ENCODE measurements at regions not wholly inside any gene's neighbourhood (a gene's known extent, or its start where the extent isn't known, plus 50 kb on each side); places are given as distances from the start of the nearest gene placed in this dataset.
"Not testable (repeated sequence)": the region's sequence is repeated elsewhere in the genome, so short reads cannot be mapped to it uniquely, and the experiment has no call there.

DNA sequence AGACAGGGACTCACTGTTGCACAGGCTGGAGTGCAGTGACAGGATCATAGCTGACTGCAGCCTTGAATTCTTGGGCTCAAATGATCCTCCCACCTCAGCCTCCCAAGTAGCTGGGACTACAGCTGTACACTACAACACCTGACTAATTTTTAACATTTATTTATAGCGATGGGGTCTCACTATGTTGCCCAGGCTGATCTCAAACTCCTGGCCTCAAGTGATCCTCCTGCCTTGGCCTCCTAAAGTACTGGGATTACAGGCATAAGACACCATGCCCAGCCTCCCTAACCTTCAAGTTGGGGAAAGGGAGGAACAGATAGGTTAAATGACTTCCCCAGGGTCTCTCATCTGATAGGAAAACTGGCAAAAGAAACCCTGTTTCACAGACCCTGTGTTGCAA, 919.5 kb downstream of the TYW1 start:
- not testable (repeated sequence) for DNase-seq (ENCODE audit: low spot score)

DNA sequence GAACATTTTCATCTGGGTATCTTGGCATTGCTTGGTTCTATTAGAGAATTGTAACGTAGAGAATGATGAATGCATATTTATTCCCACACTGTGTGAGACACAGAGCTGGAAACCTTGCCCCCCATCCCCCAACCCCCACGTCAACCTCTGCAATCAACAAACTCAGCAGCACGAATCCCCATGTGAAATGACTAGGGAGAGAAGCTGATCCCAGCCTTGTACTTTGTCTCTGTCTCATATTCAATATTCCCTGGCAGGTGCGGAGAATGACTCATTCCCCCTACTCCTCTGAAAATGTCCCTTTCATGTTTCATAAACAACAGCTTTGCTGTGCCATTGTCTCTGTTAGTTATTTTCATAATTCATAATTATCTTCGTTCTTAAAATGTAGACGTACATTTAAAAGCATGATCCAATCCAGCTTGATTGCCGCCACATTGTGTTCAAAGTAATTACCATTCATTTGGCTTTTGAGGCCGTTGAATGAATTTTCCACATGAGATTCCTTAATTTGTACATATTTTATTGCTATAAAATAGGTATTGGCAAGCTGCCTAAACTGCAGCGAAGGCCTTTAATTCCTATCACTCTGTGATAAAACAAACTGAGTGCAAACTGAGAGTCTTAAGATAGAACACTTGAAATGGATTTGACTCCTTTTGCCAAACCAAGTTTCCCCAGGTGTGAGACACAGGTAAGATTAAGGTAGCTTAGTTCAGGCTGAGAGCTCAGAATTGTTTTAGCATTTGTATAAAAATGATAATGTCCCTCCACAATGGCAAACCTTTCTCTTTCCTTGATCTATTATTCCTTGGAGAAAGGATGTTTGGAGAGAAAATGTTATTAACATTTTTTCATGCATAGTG, 920.2 kb downstream of the TYW1 start:
- no peak for DNase-seq (ENCODE audit: low spot score)

DNA sequence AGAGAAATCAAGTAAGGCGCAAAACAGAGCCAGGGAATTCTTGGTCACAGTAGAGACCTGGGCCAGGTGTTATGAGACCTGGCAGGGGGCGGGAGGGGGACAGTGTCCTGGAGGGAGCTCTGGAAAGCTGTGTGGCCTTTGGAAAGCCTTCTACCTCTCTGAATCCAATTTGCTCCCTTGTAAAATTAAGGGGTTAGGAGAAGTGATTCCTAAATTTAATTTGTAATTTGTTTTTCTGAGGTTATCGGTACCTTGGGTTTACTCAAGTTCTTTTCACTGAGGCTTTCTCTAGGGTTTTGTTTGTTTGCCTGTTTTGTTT, 920.8 kb downstream of the TYW1 start:
- DNase-seq (ENCODE audit: low spot score): no peak

DNA sequence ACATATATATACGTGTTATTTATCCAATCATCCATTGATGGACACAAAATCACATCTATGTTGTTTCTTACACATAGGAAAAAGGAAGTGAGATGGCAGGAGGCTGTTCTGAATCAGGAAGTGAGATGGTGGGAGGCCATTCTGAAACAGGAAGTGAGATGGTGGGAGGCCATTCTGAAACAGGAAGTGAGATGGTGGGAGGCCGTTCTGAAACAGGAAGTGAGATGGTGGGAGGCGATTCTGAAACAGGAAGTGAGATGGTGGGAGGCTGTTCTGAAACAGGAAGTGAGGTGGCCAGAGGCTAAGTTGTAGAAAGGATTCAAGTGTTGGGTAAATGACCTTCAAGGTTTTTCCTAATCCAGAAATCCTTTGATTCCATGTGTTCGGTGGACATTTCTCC, 921.5 kb downstream of the TYW1 start:
- no peak for DNase-seq (ENCODE audit: low spot score)

DNA sequence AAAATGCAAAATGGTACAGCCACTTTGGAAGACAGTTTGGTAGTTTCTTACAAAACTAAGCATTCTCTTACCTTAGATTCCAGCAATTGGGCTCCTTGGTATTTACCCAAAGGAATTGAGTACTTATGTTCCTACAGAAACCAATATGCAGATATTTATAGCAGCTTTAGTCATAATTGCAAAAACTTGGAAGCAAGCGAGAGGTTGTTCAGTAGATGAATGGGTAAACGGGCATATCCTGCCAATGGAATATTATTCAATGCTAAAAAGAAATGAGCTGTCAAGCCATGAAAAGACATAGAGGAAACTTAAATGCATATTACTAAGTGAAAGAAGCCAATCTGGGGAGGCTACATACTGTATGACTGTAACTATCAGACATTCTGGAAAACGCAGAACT, 926.7 kb downstream of the TYW1 start:
- DNase-seq (ENCODE audit: low spot score): no peak

DNA sequence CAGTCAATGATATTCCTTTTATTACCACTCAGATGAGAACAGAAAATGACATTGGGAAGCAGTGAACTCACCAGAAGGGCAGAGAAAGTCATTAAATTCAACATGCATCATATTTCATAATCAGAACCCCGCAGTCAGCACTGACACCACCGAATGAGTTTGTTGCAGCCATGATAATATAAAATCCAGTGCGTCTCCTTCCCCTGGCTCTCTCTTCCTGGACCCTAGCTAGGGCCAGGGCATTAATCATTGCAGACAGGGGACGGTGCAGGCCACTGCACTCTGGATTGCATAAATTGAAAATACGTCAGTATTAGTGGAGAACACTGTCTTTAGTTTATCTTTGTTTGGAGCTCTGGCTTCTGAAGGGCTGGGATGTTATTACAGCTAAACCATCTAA, 931.5 kb downstream of the TYW1 start:
- DNase-seq (ENCODE audit: low spot score): no peak

DNA sequence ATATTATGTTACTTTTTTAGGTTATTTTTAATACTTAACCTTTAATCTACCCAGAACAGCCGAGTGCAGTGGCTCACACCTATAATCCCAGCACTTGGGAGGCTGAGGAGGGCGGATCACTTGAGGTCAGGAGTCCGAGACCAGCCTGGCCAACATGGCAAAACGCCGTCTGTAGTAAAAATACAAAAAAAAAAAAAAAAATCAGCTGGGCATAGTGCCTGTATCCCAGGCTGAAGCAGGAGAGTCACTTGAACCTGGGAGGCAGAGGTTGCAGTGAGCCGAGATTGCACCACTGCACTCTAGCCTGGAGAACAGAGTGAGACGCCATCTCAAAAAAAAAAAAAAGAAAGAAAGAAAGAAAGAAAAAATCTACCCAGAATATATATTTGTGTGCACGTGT, 939.8 kb downstream of the TYW1 start:
- not testable (repeated sequence) for DNase-seq (ENCODE audit: low spot score)

DNA sequence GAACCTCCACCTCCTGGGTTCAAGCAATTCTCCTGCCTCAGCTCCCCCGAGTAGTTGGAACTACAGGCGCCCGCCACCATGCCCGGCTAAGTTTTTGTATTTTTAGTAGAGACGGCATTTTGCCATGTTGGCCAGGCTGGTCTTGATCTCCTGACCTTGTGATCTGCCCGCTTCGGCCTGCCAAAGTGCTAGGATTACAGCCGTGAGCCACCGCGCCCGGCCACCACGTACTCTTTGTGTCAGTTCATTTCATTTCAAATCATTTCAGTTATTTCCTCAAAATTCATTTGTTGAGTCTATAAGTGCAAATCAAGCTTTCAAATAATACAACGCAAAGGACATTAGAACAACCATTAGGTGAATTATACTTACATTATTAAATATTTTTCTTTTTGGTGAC, 943.8 kb downstream of the TYW1 start:
- no peak for DNase-seq (ENCODE audit: low spot score)

DNA sequence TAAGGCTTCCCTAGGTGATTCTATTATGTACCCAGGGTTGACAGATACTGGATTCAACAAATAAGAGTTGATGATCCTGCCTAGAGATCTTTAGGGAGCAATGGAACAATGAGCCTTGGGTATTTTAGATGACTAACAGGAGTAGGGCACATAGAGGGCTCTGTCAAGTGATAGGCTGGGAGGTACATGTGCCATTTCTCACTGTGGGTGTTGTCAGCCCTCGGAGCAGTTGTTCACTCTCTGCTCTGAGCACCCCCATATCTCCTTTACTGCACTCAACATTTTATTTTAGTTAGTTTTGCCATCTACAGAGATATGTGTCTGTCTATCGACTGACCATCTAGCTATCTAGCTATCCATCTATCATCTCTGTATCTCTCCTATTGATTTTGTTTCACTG, 950.6 kb downstream of the TYW1 start:
- DNase-seq (ENCODE audit: low spot score): no peak

DNA sequence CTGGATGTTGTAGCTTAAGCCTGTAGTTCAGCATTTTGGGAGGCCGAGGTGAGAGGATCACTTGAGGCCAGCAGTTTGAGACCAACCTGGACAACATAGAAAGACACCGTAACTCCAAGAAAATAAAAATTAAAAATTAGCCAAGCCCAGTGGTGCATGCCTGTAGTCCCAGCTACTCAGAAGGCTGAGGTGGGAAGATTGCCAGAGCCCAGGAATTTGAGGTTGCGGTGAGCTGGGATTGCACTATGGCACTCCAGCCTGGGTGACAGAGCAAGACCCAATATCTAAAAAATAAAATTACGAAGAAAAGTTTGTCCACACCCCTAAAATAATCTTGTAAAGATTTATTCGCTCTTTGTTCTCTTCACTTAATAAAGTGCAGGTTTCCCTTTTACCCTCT, 951.0 kb downstream of the TYW1 start:
- no peak for DNase-seq (ENCODE audit: low spot score)

DNA sequence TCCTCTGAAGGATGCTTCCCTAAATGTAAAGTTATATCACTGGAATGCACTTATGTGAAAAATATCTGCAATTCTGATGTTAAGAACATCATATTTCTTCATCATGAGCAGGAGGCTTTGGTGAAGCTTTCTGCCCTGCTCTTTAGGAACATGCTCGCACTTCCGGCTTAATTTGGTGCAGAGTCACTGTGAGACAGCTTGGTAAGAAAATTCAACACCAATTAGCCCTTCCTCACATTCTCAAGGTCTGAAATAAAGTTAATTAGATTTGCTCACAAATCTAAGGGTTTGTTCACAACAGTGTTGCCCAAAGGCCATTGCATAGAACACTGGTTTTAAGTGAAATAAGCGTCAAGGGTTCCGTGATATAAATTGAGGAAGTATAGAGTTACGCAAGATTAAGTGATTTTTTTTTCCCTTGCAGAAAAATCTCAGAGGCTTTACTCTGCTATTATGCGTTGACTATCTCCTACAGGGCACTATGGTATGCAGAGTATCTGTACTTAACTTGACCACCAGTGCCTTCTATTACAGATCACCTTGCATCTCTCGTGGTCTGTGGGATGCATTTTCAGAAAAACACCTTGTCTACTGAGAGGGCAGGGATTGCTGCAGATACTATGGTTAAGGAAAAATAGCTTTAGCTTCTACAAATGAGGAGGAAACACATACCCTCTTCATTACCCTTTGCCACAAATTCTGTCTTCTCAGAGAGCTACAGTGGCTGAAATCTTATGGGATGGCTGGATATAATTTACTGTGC, 953.9 kb downstream of the TYW1 start:
- DNase-seq (ENCODE audit: low spot score): no peak

DNA sequence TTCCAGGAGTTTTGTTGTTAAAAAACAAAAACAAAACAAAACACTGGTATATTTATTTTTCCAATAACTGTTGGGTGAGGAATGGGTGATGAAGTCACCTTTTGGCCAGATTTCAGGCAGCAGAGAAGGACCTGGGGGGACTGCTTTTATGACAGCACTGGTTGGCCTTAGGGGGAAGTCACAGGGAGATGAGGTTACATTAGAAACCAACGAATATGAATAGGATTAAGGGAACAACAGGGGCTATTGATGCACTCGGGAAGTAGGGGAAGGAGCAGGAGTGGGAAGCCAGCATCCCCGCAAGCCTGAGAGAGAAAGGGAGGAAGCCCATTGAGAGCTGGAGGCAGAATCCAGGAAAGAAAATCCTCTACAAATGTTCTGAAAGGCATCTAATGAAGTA, 958.4 kb downstream of the TYW1 start:
- no peak for DNase-seq (ENCODE audit: low spot score)

DNA sequence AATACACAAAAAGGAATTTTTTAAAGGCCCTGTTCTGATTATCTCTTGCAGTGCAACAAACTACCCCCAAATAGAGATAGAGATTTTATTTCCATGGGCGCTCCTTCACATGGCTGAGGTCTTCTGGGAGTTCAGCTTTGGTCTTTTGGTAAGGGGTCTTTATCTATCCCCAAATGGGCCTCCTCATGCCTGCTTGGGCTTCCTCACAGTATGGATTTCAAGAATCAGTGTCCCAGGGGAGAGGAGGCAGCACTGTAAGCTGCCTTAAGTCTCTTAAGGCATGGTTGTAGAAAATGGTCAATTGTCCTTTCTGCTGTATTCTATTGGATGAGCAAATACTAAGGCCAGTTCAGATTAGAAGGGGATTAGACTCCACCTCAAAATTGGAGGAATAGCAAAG, 966.2 kb downstream of the TYW1 start:
- DNase-seq (ENCODE audit: low spot score): no peak

DNA sequence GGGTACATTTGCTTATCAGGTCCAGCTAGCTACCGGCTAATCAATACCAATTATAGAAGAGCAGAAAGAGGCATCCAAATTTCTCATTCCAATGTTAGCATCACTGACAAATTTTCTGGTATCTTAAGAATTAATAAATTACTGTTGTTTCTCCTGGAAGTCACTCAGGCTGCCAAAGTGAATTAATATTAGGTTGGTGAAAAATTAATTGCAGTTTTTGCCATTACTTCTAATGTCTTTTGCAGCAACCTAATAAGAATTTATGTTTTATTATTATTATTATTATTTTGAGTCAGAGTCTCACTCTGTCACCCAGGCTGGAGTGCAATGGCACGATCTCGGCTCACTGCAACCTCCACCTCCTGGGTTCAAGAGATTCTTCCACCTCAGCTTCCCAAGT, 979.9 kb downstream of the TYW1 start:
- DNase-seq (ENCODE audit: low spot score): no peak

DNA sequence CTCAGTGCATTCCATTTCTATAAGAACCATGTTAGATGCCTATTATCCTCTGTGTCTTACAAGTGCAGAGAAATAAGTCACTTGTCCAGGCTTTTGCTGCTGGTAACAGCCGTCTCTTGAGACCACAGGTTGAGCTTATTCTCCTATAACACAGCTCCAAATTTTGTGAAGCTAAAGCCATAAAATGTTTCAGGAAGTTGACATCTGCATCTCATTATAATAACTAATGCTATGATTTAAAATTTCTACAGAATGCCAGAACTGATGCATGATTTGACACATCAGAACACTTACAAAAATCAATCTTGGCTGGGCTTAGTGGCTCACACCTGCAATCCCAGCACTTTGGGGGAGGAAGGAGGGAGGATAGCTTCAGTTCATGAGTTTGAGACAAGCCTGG, 986.9 kb downstream of the TYW1 start:
- no peak for DNase-seq (ENCODE audit: low spot score)

DNA sequence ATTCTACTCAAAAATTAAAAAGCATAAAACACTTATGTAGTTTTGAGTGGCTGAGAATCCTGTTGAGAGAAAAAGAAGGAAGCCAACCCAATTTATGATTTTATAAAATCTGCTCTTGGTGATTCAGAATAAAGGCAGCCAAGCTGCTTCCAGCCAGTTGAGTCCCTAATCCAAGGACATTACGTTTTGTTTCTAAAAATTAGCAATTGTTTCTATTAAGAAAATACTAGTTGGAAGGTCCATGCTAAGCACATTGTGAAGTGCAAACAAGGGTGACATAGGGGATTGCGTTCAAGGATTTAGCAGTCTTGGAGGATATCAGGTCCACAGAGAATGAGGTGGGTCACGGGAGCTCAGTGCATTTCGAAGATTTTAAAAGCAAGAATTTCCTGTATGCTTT, 987.7 kb downstream of the TYW1 start:
- DNase-seq (ENCODE audit: low spot score): no peak

DNA sequence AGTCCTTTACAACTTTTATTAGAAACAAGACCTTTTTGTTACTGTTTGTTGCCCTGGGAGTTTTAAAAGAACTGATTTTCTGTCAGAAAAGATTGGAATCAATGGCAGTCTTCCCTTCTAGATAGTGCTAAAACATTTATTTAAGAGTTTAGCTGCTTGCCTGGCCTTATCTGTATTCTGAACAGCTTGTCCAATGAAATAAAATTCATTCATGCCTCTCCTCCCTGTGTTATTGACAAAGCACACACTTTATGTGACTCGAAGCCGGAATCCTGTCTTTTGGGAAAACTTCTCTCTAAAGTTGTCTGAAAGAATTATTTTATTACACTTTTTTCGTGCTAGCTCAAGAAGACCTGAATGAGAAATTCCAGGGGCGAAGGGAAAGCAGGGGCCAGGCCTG, 992.5 kb downstream of the TYW1 start:
- no peak for DNase-seq (ENCODE audit: low spot score)

DNA sequence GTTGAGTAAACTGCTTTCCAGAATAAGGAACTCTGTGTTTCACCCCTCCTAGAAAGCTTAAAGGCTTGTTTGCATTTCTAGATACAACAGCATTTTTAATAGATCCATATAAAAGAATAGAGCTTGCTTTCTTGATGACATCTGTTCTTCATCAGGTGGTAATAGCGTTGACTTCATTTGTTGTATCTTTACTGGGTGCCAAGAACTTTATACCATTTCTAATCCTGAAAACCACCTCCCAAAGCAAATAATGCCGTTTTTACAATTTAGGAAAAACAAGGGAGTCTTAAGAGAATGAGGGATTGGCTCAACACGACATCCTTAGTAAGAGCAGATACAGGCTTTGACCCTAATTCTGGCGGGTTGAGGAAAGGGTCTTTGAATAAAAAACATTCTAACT, 993.4 kb downstream of the TYW1 start:
- DNase-seq (ENCODE audit: low spot score): no peak

DNA sequence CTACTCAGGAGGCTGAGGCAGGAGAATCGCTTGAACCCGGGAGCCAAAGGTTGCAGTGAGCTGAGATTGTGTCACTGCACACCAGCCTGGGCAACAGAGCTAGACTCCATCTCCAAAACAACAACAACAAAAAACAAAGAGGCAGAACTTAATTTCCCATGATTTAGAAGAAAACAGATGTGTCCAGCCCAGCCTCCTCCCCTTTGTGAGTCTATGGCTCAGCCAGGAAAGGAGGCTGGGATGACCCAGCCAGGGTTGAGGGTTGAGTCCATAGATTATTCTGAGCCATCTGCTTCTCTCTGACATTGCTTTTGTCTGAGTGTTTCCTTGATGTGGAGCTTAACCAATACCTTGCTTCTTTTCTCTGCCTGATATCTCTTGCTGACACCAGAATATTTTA, 994.1 kb downstream of the TYW1 start:
- no peak for DNase-seq (ENCODE audit: low spot score)

DNA sequence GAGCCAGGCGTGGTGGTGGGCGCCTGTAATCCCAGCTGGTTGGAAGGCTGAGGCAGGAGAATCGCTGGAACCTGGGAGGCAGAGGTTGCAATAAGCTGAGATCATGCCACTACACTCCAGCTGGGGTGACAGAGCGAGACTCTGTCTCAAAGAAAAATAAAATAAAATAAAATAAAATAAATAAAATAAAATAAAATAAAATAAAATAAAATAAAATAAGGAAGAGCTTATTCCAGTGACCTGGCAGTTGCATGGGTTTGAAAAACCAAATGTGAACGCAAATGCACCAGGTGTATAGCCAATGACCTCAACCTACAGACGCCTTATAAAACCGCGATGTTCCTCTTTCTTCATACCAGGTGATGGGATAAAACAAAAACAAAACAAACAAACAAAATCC, 995.7 kb downstream of the TYW1 start:
- no peak for DNase-seq (ENCODE audit: low spot score)

DNA sequence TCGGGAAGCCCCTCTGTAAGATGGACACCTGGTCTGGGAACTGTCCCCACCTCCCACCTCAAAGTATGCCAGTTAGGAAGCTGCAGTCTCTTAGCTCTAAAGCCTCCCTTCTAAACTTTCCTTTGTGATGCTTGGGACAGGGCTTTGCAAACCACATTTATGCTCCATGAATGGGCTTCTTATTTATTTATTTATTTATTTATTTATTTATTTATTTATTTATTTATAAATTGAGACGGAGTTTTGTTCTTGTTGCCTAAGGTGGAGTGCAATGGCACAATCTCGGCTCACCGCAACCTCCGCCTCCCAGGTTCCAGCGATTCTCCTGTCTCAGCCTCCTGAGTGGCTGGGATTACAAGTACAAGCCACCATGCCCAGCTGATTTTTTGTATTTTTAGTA, 1009.4 kb downstream of the TYW1 start:
- DNase-seq (ENCODE audit: low spot score): no peak

DNA sequence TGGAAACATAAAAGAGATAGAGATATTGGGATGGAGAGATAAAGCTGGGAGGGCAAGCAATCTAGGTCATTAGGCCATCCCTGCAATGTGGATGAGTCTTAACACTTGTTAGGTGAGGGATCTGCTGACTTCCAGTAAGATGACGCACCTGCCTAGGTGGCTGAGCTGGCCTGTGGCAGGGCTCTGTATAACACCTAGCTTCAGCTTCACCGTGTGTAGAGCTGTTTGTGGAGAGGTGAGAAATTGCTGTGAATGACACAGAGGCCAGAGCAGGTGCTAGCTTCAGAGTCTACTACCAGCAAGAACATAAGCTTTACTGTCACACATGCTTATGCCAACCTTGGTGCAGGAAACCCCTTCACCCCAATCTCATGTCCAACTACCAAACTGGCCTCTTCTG, 1010.0 kb downstream of the TYW1 start:
- DNase-seq (ENCODE audit: low spot score): no peak

DNA sequence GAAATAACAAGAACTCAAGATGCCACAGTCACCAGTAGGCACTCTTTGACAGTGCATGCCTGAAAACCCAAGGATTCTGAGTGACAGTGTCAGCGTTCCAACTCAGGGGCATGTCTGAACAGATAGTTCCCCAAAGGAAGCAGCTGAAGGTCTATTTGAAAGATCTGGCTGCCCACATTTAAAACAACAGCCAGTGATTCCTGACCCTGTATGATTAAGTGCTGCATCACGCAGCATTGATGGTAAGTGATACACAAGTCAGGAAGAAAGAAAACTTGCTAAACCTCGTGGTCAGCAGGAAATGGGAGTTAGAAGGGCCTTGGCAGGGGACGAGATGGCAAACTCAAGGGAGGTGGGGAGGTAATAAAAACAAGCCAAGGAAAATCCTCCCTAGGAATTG, 1013.1 kb downstream of the TYW1 start:
- DNase-seq (ENCODE audit: low spot score): no peak
